ENCODE measurements at regions not wholly inside any gene's neighbourhood (a gene's known extent, or its start where the extent isn't known, plus 50 kb on each side); places are given as distances from the start of the nearest gene placed in this dataset.

DNA sequence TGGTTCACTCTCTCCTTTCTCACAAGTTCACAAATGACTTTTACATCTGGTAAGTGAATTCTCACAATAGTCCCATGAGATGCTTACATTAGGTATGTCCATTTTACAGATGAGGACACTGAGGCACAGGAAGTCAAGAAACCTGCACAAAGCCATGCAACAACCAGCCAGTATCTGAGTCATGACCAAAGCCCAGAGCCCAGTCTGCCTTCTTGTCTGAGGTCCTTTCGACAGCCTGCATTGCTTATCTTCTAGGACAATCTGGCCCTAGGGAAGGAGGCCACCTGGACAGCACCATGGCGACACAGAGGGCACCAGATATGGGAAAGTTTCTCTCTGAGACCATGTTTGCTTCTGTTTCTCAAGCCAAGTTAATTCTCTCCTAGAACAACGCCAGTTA is 197.1 kb downstream of the NSG2 start:
- Histone ChIP-seq H3K36me3 (ENCODE audit: control insufficient read depth in 2 of 4, insufficient read depth in 4 of 4, low read length in 3 of 4) (no peaks in the 10 kb centered on the region), H2BK15ac (ENCODE audit: low read length) (no peak overlapping the region), H3K18ac (ENCODE audit: extremely low read depth, low read length) (no peak overlapping the region), H3K4me1 (replicated peaks in 1 of 4; ENCODE audit: control insufficient read depth in 3 of 4, insufficient read depth in 4 of 4, low read length in 3 of 4) (no peaks in the 10 kb centered on the region), H4K8ac (ENCODE audit: extremely low read depth, insufficient read depth, low read length) (no peak overlapping the region), H2BK120ac (replicated peaks; ENCODE audit: low read depth, low read length) (no peak overlapping the region), H3K23me2 (ENCODE audit: low read depth, low read length) (no peaks in the 10 kb centered on the region), H4K5ac (ENCODE audit: insufficient read length, low read depth, low read length) (no peak overlapping the region), H3K23ac (ENCODE audit: insufficient read length) (no peak overlapping the region), H4K91ac (replicated peaks; ENCODE audit: insufficient read length, low read length) (no peak overlapping the region), H2BK5ac (ENCODE audit: low read depth, low read length) (no peak overlapping the region), H2BK12ac (ENCODE audit: low read depth, low read length) (no peak overlapping the region), H3K79me1 (ENCODE audit: low read depth, low read length) (no peaks in the 10 kb centered on the region), H3K56ac (replicated peaks; ENCODE audit: insufficient read length, low read depth, low read length) (no peak overlapping the region), H3K4me2 (ENCODE audit: insufficient read depth in 1 of 2, low read depth in 2 of 2, low read length in 2 of 2) (no peak overlapping the region), H2AFZ (ENCODE audit: low read length) (no peak overlapping the region), H3K27me3 (replicated peaks in 1 of 4; ENCODE audit: control insufficient read depth in 3 of 4, extremely low read depth in 1 of 4, insufficient read depth in 3 of 4, low read length in 3 of 4) (no peaks in the 10 kb centered on the region), H3K14ac (ENCODE audit: insufficient read length) (no peak overlapping the region), H3K79me2 (ENCODE audit: control insufficient read depth in 1 of 2, insufficient read depth in 2 of 2, low read length in 2 of 2) (no peaks in the 10 kb centered on the region), H3K4ac (replicated peaks; ENCODE audit: insufficient read length, low read depth, low read length) (no peak overlapping the region), H3K27ac (ENCODE audit: low read depth, low read length) (no peak overlapping the region), H2BK20ac (ENCODE audit: low read length) (no peak overlapping the region), H3K4me3 (ENCODE audit: extremely low read depth in 1 of 4, insufficient read depth in 2 of 4, low read depth in 3 of 4, low read length in 4 of 4) (no peak overlapping the region), H4K20me1 (replicated peaks in 1 of 2; ENCODE audit: control insufficient read depth in 1 of 2, insufficient read depth in 2 of 2, low read length in 2 of 2) (no peaks in the 10 kb centered on the region), H3K9ac (replicated peaks in 1 of 4; ENCODE audit: extremely low read depth in 1 of 4, low read depth in 3 of 4, low read length in 3 of 4) (no peak overlapping the region), H3K9me3 (ENCODE audit: insufficient read depth in 2 of 2, low read depth in 1 of 2, low read length in 1 of 2) (no peaks in the 10 kb centered on the region), H2AK5ac (ENCODE audit: low read depth, low read length) (no peak overlapping the region)
- POLR2A ChIA-PET (ENCODE audit: partially characterized antibody), result no interaction called here
- CTCF ChIA-PET (ENCODE audit: partially characterized antibody), result interaction anchor here (0.8 to 1.3 kb wide), 2 partner anchors 48 to 75 kb away, joined by 3 read pairs; no protein-coding TSS in a partner anchor
- TF ChIP-seq HDAC6 (IDR thresholded peaks at IDR 0.05; ENCODE audit: low read depth, low read length), result no peak
- TF ChIP-seq, protein P1, sequence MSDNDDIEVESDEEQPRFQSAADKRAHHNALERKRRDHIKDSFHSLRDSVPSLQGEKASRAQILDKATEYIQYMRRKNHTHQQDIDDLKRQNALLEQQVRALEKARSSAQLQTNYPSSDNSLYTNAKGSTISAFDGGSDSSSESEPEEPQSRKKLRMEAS (IDR thresholded peaks at IDR 0.05), result no peak
- TF ChIP-seq, protein P2, sequence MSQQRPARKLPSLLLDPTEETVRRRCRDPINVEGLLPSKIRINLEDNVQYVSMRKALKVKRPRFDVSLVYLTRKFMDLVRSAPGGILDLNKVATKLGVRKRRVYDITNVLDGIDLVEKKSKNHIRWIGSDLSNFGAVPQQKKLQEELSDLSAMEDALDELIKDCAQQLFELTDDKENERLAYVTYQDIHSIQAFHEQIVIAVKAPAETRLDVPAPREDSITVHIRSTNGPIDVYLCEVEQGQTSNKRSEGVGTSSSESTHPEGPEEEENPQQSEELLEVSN (IDR thresholded peaks at IDR 0.05), result no peak
- no peak for TF ChIP-seq YY1 (IDR thresholded peaks at IDR 0.05; ENCODE audit: low read depth, low read length)
- no peak for TF ChIP-seq POLR2AphosphoS5 (IDR thresholded peaks at IDR 0.05; ENCODE audit: low read depth, low read length)
- TF ChIP-seq ASH2L (IDR thresholded peaks at IDR 0.05; ENCODE audit: low read length), result no peak
- no peak for TF ChIP-seq CBX8 (IDR thresholded peaks at IDR 0.05; ENCODE audit: borderline replicate concordance, low read depth, low read length)
- TF ChIP-seq POLR2A (IDR thresholded peaks at IDR 0.05; ENCODE audit: control extremely low read depth in 1 of 2, low read depth in 2 of 2, low read length in 2 of 2), result no peak
- no peak for TF ChIP-seq EZH2 (IDR thresholded peaks at IDR 0.05; ENCODE audit: low read depth, low read length, severe bottlenecking)
- TF ChIP-seq BRCA1 (IDR thresholded peaks at IDR 0.05; ENCODE audit: low read depth, low read length), result no peak
- WGBS, 2 experiments (ENCODE audit: extremely low coverage in 1 of 2, insufficient coverage in 1 of 2, insufficient read length in 1 of 2, insufficient replicate concordance in 2 of 2, low coverage in 1 of 2, low lambda C conversion rate in 2 of 2, missing lambda C conversion rate in 1 of 2), result 89% methylated on average over 3 of the region's 3 CpGs; no CpG with 5 or more reads in 1 of the 2 experiments
- FAIRE-seq, result no peak
- DNase-seq (ENCODE audit: low read depth in 1 of 2, low spot score in 2 of 2), result no peak
